Ovary (tissue), 3 donors: ENCODE measurements at regions not wholly inside any gene's neighbourhood (a gene's known extent, or its start where the extent isn't known, plus 50 kb on each side); places are given as distances from the start of the nearest gene placed in this dataset.

ENCODE experiments used
- POLR2A ChIP-seq: fragments of 450-650 bp; IDR thresholded peaks from one replicate; pipeline ENCODE4 v1.6.1; 2017; ENCODE audit warnings: antibody characterized with exemption, mild to moderate bottlenecking, moderate library complexity
- TF ChIP-seq, protein P1 (sequence below), 3 donors: fragments of 450-650 bp in 2 of 3; fragments of 200-600 bp in 1 of 3; IDR thresholded peaks; one replicate each; pipeline versions ENCODE4 v1.5.1 to v1.8.0; 2016 to 2022; ENCODE audit warnings: antibody characterized with exemption in 3 of 3, mild to moderate bottlenecking in 1 of 3
- donor health status: DM: no; HTN: no; CAD: no.

DNA sequence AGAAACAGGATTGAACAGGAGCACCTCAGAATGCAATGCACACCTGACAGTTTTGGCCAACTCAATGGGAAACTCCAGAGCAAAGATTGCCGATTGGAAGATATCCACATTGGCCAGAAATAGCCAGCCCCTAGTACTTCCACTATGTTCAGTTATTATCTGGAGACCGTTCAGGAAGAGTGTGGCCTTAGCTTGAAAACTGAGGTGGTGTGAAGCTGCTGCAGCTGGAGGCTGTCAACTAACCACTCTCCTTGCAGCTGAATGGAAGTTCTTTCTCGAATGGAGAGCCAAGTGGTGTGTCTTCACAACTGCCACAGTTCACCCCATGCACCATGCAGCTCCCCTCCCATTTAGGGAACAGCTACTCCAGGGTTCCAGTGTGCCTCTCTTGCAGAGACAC, 61.9 kb upstream of the DHX40 start:
- TF ChIP-seq POLR2A = no peak
- TF ChIP-seq, protein P1, sequence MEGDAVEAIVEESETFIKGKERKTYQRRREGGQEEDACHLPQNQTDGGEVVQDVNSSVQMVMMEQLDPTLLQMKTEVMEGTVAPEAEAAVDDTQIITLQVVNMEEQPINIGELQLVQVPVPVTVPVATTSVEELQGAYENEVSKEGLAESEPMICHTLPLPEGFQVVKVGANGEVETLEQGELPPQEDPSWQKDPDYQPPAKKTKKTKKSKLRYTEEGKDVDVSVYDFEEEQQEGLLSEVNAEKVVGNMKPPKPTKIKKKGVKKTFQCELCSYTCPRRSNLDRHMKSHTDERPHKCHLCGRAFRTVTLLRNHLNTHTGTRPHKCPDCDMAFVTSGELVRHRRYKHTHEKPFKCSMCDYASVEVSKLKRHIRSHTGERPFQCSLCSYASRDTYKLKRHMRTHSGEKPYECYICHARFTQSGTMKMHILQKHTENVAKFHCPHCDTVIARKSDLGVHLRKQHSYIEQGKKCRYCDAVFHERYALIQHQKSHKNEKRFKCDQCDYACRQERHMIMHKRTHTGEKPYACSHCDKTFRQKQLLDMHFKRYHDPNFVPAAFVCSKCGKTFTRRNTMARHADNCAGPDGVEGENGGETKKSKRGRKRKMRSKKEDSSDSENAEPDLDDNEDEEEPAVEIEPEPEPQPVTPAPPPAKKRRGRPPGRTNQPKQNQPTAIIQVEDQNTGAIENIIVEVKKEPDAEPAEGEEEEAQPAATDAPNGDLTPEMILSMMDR (IDR thresholded peaks at IDR 0.05) = no peak
